B cell (primary cell): ENCODE measurements at regions not wholly inside any gene's neighbourhood (a gene's known extent, or its start where the extent isn't known, plus 50 kb on each side); places are given as distances from the start of the nearest gene placed in this dataset.

Experiments
- ATAC-seq: fragments of 200-7000 bp; cut with Tn5 transposase; one replicate; pipeline ENCODE4 v1.10.0; 2021; ENCODE audit warnings: low read depth, mild to moderate bottlenecking, moderate number of reproducible peaks, moderate library complexity
- CTCF ChIA-PET: fragments of 350-600 bp; sonication (Branson Sonifier 250); formaldehyde crosslinking; loops from one replicate; lab custom pipeline; 2021; ENCODE audit warnings: antibody characterized with exemption, inconsistent platforms; lab: Charles Lee
- POLR2A ChIA-PET: fragments of 350-600 bp; sonication (Branson Sonifier 250); formaldehyde crosslinking; loops from one replicate; lab custom pipeline; 2021; ENCODE audit warnings: antibody characterized with exemption; lab: Charles Lee
- DNase-seq: peaks from one replicate; pipeline ENCODE4 v3.0.0; 2013
- H2AFZ ChIP-seq: 2 replicates; pipeline ENCODE4 v1.6.1; 2012; ENCODE audit warnings: mild to moderate bottlenecking, low read depth, low read length; ENCODE audit not compliant: insufficient read depth, poor library complexity, severe bottlenecking
- H3K27ac ChIP-seq, 2 donors: 1 replicate in 1 of 2; 2 replicates in 1 of 2; pipeline ENCODE4 v1.5.1; 2012 to 2013; ENCODE audit warnings: low read length in 2 of 2, mild to moderate bottlenecking in 2 of 2, moderate library complexity in 1 of 2
- H3K27me3 ChIP-seq, 4 experiments: fragments of 200-600 bp in 1 of 4; sonication (generic) in 1 of 4; replicated peaks in 1 of 4; 1 replicate in 2 of 4; 2 replicates in 2 of 4; pipeline versions ENCODE4 v1.6.1 to v1.7.0; 2013 to 2016; ENCODE audit warnings: low read length in 3 of 4, mild to moderate bottlenecking in 2 of 4, mixed read lengths in 1 of 4, moderate library complexity in 1 of 4; ENCODE audit not compliant: insufficient read depth in 4 of 4, control insufficient read depth in 3 of 4; ENCODE audit errors: control extremely low read depth in 1 of 4
- H3K36me3 ChIP-seq, 2 experiments: replicated peaks in 1 of 2; 1 replicate in 1 of 2; 2 replicates in 1 of 2; pipeline versions ENCODE4 v1.6.1 to v1.7.1; 2013; ENCODE audit warnings: low read length in 1 of 2; ENCODE audit not compliant: insufficient read depth in 2 of 2, control insufficient read depth in 1 of 2; ENCODE audit errors: control extremely low read depth in 1 of 2, extremely low read depth in 1 of 2
- H3K4me1 ChIP-seq, 2 donors: fragments of 200-600 bp in 1 of 2; sonication (generic) in 1 of 2; 1 replicate in 1 of 2; 2 replicates in 1 of 2; pipeline versions ENCODE4 v1.5.1 to v1.6.1; 2013 to 2017; ENCODE audit warnings: low read length in 2 of 2; ENCODE audit not compliant: control insufficient read depth in 2 of 2, insufficient read depth in 2 of 2
- H3K4me2 ChIP-seq: replicated peaks from 2 replicates; pipeline ENCODE3; 2012; ENCODE audit warnings: mild to moderate bottlenecking, low read depth, low read length; ENCODE audit not compliant: poor library complexity, severe bottlenecking
- H3K4me3 ChIP-seq, 5 experiments: fragments of 200-600 bp in 1 of 5; sonication (generic) in 1 of 5; 1 replicate in 3 of 5; 2 replicates in 2 of 5; pipeline versions ENCODE4 v1.5.1 to v1.7.0; 2011 to 2016; ENCODE audit warnings: low read length in 4 of 5, mild to moderate bottlenecking in 4 of 5, low read depth in 2 of 5, control low read depth in 1 of 5, moderate library complexity in 1 of 5; ENCODE audit not compliant: insufficient read depth in 1 of 5; ENCODE audit errors: control extremely low read depth in 1 of 5, extremely low read depth in 1 of 5
- H3K79me2 ChIP-seq: fragments of 200-600 bp; sonication (generic); one replicate; pipeline ENCODE4 v1.6.0; 2016; ENCODE audit warnings: low read length; ENCODE audit not compliant: control insufficient read depth, insufficient read depth
- H3K9ac ChIP-seq: fragments of 200-600 bp; sonication (generic); 2 replicates; pipeline ENCODE4 v1.6.1; 2017; ENCODE audit warnings: mild to moderate bottlenecking, low read length, moderate library complexity
- H3K9me3 ChIP-seq, 3 donors: one replicate each; pipeline versions ENCODE4 v1.6.1 to v1.7.1; 2013; ENCODE audit warnings: low read length in 2 of 3; ENCODE audit not compliant: control insufficient read depth in 2 of 3, insufficient read depth in 1 of 3; ENCODE audit errors: control extremely low read depth in 1 of 3
- H4K20me1 ChIP-seq: 2 replicates; pipeline ENCODE4 v1.6.0; 2012; ENCODE audit warnings: mild to moderate bottlenecking, low read length; ENCODE audit not compliant: insufficient read depth, control insufficient read depth, poor library complexity, severe bottlenecking
- H3K27ac Mint-ChIP-seq: one replicate; pipeline ENCODE4 v1.8.0; 2021; ENCODE audit warnings: mixed read lengths
- H3K27me3 Mint-ChIP-seq: one replicate; pipeline ENCODE4 v1.8.0; 2021; ENCODE audit warnings: mixed read lengths
- H3K4me1 Mint-ChIP-seq: one replicate; pipeline ENCODE4 v1.8.0; 2021; ENCODE audit warnings: mixed read lengths
- H3K4me3 Mint-ChIP-seq: one replicate; pipeline ENCODE4 v1.8.0; 2021; ENCODE audit warnings: mixed read lengths
- H3K9me3 Mint-ChIP-seq: one replicate; pipeline ENCODE4 v1.8.0; 2022; ENCODE audit warnings: mixed read lengths; ENCODE audit not compliant: insufficient read depth
- EZH2 ChIP-seq: IDR thresholded peaks from 2 replicates; pipeline ENCODE4 v1.6.1; 2012; ENCODE audit warnings: borderline replicate concordance, low read depth, mild to moderate bottlenecking, moderate library complexity, low read length; ENCODE audit not compliant: insufficient read depth, poor library complexity, severe bottlenecking
- WGBS: methylation state at CpG from one replicate; pipeline ENCODE4 v1.1.5; 2013; ENCODE audit warnings: missing lambda C conversion rate; ENCODE audit not compliant: insufficient coverage; 5-methylcytosine and 5-hydroxymethylcytosine counted together
- intact Hi-C: fragments of 100-400 bp; cut with micrococcal nuclease; formaldehyde crosslinking; loops from one replicate; pipeline ENCODE4 v1.10.0; 2022
- TF ChIP-seq, protein P1 (sequence below): fragments of 200-600 bp; IDR thresholded peaks from one replicate; pipeline ENCODE4 v1.8.0; 2022; ENCODE audit warnings: antibody characterized with exemption, mild to moderate bottlenecking

DNA sequence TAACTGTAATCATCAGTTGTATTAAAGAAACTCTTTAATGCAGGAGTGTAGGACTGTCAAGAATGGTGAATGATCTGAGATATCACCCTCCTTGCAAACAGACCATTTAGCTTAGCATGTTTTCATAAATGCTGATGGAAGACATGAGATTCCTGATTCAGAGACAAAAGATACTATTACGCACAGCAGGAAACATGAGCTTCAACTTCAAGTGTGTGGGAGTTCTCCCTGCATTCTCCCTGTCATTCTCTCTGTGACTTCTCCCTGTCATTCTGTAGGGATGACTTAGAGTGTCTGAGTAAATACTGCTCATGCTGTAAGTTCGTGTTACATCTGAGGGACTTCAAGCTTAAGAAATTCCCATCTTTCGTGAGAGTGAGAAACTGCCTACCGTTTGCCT, 866.0 kb upstream of the PRKX start:
- no peak overlapping the region for H3K4me3 Mint-ChIP-seq
- Histone ChIP-seq H3K4me3 (no peak overlapping the region), H3K4me2 (no peak overlapping the region), H3K36me3 (no peaks in the 10 kb centered on the region), H4K20me1 (no peaks in the 10 kb centered on the region), H3K79me2 (no peaks in the 10 kb centered on the region), H3K9me3 (no peaks in the 10 kb centered on the region), H3K4me1 (no peaks in the 10 kb centered on the region), H3K9ac (no peak overlapping the region), H3K27ac (no peak overlapping the region), H2AFZ (no peak overlapping the region), H3K27me3 (no peaks in the 10 kb centered on the region)
- POLR2A ChIA-PET: no interaction called here
- TF ChIP-seq EZH2: no peak
- TF ChIP-seq, protein P1, sequence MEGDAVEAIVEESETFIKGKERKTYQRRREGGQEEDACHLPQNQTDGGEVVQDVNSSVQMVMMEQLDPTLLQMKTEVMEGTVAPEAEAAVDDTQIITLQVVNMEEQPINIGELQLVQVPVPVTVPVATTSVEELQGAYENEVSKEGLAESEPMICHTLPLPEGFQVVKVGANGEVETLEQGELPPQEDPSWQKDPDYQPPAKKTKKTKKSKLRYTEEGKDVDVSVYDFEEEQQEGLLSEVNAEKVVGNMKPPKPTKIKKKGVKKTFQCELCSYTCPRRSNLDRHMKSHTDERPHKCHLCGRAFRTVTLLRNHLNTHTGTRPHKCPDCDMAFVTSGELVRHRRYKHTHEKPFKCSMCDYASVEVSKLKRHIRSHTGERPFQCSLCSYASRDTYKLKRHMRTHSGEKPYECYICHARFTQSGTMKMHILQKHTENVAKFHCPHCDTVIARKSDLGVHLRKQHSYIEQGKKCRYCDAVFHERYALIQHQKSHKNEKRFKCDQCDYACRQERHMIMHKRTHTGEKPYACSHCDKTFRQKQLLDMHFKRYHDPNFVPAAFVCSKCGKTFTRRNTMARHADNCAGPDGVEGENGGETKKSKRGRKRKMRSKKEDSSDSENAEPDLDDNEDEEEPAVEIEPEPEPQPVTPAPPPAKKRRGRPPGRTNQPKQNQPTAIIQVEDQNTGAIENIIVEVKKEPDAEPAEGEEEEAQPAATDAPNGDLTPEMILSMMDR: no peak
- ATAC-seq (no peak), DNase-seq (no peak)
- H3K4me1 Mint-ChIP-seq: no peaks in the 10 kb centered on the region
- no CpG with 5 or more reads among the region's 4 CpGs for WGBS
- CTCF ChIA-PET: no interaction called here
- no peaks in the 10 kb centered on the region for H3K27me3 Mint-ChIP-seq
- H3K9me3 Mint-ChIP-seq: no peaks in the 10 kb centered on the region
- intact Hi-C loops: no loop called here
- no peak overlapping the region for H3K27ac Mint-ChIP-seq

DNA sequence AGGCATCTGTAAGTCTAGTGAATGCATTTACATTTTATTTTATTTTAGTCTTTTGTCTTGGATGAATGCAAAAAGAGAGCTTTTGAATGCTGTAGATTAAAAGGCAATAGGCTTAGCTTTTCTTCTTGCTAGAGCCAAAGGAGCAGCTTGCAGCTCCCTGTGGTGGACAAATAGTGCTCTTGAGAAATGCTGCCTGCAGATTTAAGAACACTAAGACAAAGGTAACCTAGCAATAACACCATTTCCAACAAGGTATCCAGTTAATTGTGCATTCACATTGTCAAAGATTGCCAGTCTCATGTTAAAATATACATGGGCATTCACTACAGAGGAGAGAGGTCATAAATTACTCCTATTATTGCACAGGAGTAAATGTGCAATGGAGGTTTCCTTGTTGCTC, 859.2 kb upstream of the PRKX start:
- Histone ChIP-seq H3K36me3 (no peaks in the 10 kb centered on the region), H3K4me2 (no peak overlapping the region), H3K9me3 (no peaks in the 10 kb centered on the region), H3K4me1 (no peaks in the 10 kb centered on the region), H3K4me3 (no peak overlapping the region), H3K27me3 (no peaks in the 10 kb centered on the region), H3K79me2 (no peaks in the 10 kb centered on the region), H2AFZ (no peak overlapping the region), H3K9ac (no peak overlapping the region), H4K20me1 (no peaks in the 10 kb centered on the region), H3K27ac (no peak overlapping the region)
- ChIA-PET CTCF (no interaction called here), POLR2A (no interaction called here)
- ATAC-seq (no peak), DNase-seq (no peak)
- no peaks in the 10 kb centered on the region for H3K27me3 Mint-ChIP-seq
- no peak overlapping the region for H3K27ac Mint-ChIP-seq
- H3K4me1 Mint-ChIP-seq: no peaks in the 10 kb centered on the region
- no peaks in the 10 kb centered on the region for H3K9me3 Mint-ChIP-seq
- TF ChIP-seq EZH2: no peak
- TF ChIP-seq, protein P1: no peak
- intact Hi-C loops: no loop called here
- no peak overlapping the region for H3K4me3 Mint-ChIP-seq
